ENCODE measurements at regions not wholly inside any gene's neighbourhood (a gene's known extent, or its start where the extent isn't known, plus 50 kb on each side); places are given as distances from the start of the nearest gene placed in this dataset.

GRCh38 chr1:214823311-214824117 lies 220.5 kb downstream of the CENPF start:
- DNase-seq (ENCODE audit: low read depth, low spot score) = no peak

- DNase-seq (ENCODE audit: low read depth, low spot score) = no peak
These were observed 221.8 kb downstream of the CENPF start for GRCh38 chr1:214824763-214825162.

GRCh38 chr1:214826619-214827018 lies 223.6 kb downstream of the CENPF start:
- no peak for DNase-seq (ENCODE audit: low read depth, low spot score)

GRCh38 chr1:214827883-214828282 lies 224.9 kb downstream of the CENPF start:
- no peak for DNase-seq (ENCODE audit: low read depth, low spot score)

GRCh38 chr1:214830941-214831340 lies 227.9 kb downstream of the CENPF start:
- no peak for DNase-seq (ENCODE audit: low read depth, low spot score)

- no peak for DNase-seq (ENCODE audit: low read depth, low spot score)
These were observed 229.0 kb downstream of the CENPF start for GRCh38 chr1:214831956-214832355.

- peak; percentile 83 for DNase-seq (ENCODE audit: low read depth, low spot score)
These were observed 230.3 kb downstream of the CENPF start for GRCh38 chr1:214833178-214833756.

- DNase-seq (ENCODE audit: low read depth, low spot score) = no peak
These were observed 234.4 kb downstream of the CENPF start for GRCh38 chr1:214837376-214837775.

- no peak for DNase-seq (ENCODE audit: low read depth, low spot score)
These were observed 235.4 kb downstream of the CENPF start for GRCh38 chr1:214838351-214838750.

- no peak for DNase-seq (ENCODE audit: low read depth, low spot score)
These were observed 237.4 kb downstream of the CENPF start for GRCh38 chr1:214840356-214840755.

GRCh38 chr1:214842856-214843255 lies 239.7 kb upstream of the KCNK2 start:
- DNase-seq (ENCODE audit: low read depth, low spot score) = no peak

- DNase-seq (ENCODE audit: low read depth, low spot score) = no peak
These were observed 239.3 kb upstream of the KCNK2 start for GRCh38 chr1:214843281-214843680.

- no peak for DNase-seq (ENCODE audit: low read depth, low spot score)
These were observed 238.2 kb upstream of the KCNK2 start for GRCh38 chr1:214844319-214844718.

GRCh38 chr1:214846276-214846675 lies 236.3 kb upstream of the KCNK2 start:
- DNase-seq (ENCODE audit: low read depth, low spot score) = no peak

GRCh38 chr1:214847071-214847810 lies 235.3 kb upstream of the KCNK2 start:
- no peak for DNase-seq (ENCODE audit: low read depth, low spot score)

- DNase-seq (ENCODE audit: low read depth, low spot score) = no peak
These were observed 234.4 kb upstream of the KCNK2 start for GRCh38 chr1:214848101-214848500.

GRCh38 chr1:214850432-214851050 lies 232.0 kb upstream of the KCNK2 start:
- no peak for DNase-seq (ENCODE audit: low read depth, low spot score)

- DNase-seq (ENCODE audit: low read depth, low spot score) = no peak
These were observed 229.2 kb upstream of the KCNK2 start for GRCh38 chr1:214853340-214853739.

- no peak for DNase-seq (ENCODE audit: low read depth, low spot score)
These were observed 228.2 kb upstream of the KCNK2 start for GRCh38 chr1:214854126-214854875.

- DNase-seq (ENCODE audit: low read depth, low spot score) = no peak
These were observed 225.7 kb upstream of the KCNK2 start for GRCh38 chr1:214856843-214857242.

- no peak for DNase-seq (ENCODE audit: low read depth, low spot score)
These were observed 224.8 kb upstream of the KCNK2 start for GRCh38 chr1:214857716-214858115.

Data from smooth muscle cell of the brain vasculature (primary cell).